Cardiac fibroblast (primary cell): ENCODE measurements at regions not wholly inside any gene's neighbourhood (a gene's known extent, or its start where the extent isn't known, plus 50 kb on each side); places are given as distances from the start of the nearest gene placed in this dataset.
"Not testable (repeated sequence)": the region's sequence is repeated elsewhere in the genome, so short reads cannot be mapped to it uniquely, and the experiment has no call there.

Experiments used
- DNase-seq, 2 donors: peaks; one replicate each; pipeline versions ENCODE4 v3.0.0 to v3.0.0-alpha.2; 2010; ENCODE audit warnings: low read depth in 2 of 2
- H3K4me3 ChIP-seq, 2 donors: replicated peaks in 1 of 2; 1 replicate in 1 of 2; 2 replicates in 1 of 2; pipeline ENCODE4 v1.5.1; 2011; ENCODE audit warnings: low read depth in 2 of 2, low read length in 2 of 2, mild to moderate bottlenecking in 2 of 2, moderate library complexity in 1 of 2
- TF ChIP-seq, protein P1 (sequence below): IDR thresholded peaks from one replicate; pipeline ENCODE4 v1.5.1; 2011; ENCODE audit warnings: low read depth, mild to moderate bottlenecking, low read length, inconsistent platforms

- TF ChIP-seq, protein P1, sequence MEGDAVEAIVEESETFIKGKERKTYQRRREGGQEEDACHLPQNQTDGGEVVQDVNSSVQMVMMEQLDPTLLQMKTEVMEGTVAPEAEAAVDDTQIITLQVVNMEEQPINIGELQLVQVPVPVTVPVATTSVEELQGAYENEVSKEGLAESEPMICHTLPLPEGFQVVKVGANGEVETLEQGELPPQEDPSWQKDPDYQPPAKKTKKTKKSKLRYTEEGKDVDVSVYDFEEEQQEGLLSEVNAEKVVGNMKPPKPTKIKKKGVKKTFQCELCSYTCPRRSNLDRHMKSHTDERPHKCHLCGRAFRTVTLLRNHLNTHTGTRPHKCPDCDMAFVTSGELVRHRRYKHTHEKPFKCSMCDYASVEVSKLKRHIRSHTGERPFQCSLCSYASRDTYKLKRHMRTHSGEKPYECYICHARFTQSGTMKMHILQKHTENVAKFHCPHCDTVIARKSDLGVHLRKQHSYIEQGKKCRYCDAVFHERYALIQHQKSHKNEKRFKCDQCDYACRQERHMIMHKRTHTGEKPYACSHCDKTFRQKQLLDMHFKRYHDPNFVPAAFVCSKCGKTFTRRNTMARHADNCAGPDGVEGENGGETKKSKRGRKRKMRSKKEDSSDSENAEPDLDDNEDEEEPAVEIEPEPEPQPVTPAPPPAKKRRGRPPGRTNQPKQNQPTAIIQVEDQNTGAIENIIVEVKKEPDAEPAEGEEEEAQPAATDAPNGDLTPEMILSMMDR = no peak
- no peak overlapping the region for H3K4me3 ChIP-seq
- no peak for DNase-seq
Measured at GRCh38 chr6:62980093-62980492, 231.2 kb upstream of the FKBP1C start.

GRCh38 chr6:62980724-62981123 is 230.5 kb upstream of the FKBP1C start:
- DNase-seq = no peak
- TF ChIP-seq, protein P1 = no peak
- H3K4me3 ChIP-seq = no peak overlapping the region

DNA sequence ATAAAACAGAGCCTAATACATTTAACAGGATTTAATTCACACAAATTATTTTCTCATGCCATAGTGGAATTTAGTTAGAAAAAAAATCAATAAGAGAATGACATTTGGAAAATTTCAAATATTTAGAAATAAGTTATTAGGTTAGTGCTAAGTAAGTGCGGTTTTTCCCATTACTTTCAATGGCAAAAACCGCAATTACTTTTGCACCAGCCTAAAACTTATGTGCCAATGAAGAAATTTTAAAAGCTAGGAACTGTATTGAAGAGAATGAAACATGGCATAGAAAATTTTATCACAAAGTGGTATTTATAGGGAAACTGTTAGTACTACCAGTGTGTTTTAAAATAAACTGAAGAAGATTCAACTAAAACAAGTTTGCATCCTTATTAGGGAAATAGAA is 228.3 kb upstream of the FKBP1C start:
- no peak overlapping the region for H3K4me3 ChIP-seq
- DNase-seq = no peak
- TF ChIP-seq, protein P1 = no peak

DNA sequence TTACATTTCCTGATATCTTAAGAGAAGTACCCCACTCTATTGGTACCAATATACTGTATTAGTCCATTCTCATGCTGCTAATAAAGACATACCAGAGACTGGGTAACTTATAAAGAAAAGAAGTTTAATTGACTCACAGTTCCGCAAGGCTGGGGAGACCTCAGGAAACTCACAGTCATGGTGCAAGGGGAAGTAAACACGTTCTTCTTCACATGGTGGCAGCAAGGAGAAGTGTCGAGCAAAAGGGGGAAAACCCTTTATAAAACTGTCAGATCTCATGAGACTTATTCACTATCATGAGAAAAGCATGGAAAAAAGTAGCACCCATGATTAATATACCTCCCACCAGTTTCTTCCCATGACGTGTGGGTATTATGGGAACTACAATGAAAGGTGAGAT is 219.6 kb upstream of the FKBP1C start:
- not testable (repeated sequence) for H3K4me3 ChIP-seq, DNase-seq

DNA sequence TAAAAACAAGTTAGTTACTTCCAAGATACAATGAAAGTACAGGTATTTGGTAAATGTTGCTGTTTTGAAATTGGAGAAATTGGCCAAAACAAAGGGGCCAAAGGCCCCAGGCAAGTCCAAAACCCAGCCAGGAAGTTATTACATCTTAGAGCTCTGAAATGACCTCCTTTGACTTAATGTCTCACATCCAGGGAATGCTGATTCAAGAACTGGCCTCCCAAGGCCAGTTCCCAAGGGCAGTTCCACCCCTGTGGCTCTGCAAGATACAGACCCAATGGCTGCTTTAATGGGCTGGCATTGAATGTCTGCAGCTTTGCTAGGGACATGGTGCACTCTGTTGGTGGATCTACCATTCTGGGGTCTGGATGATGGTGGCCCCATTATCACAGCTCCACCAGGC is 217.3 kb upstream of the FKBP1C start:
- TF ChIP-seq, protein P1 = no peak
- H3K4me3 ChIP-seq = no peak overlapping the region
- DNase-seq = no peak

- TF ChIP-seq, protein P1 = no peak
- DNase-seq = no peak
- H3K4me3 ChIP-seq = no peak overlapping the region
Measured at GRCh38 chr6:62998022-62998421, 213.2 kb upstream of the FKBP1C start.

GRCh38 chr6:62999242-62999641 is 212.0 kb upstream of the FKBP1C start:
- not testable (repeated sequence) for H3K4me3 ChIP-seq, DNase-seq

- TF ChIP-seq, protein P1 = no peak
- H3K4me3 ChIP-seq = no peak overlapping the region
- no peak for DNase-seq
Measured at GRCh38 chr6:62999796-63000195, 211.5 kb upstream of the FKBP1C start.

- H3K4me3 ChIP-seq, DNase-seq: not testable (repeated sequence)
Measured at GRCh38 chr6:63006018-63006417, 205.3 kb upstream of the FKBP1C start.

DNA sequence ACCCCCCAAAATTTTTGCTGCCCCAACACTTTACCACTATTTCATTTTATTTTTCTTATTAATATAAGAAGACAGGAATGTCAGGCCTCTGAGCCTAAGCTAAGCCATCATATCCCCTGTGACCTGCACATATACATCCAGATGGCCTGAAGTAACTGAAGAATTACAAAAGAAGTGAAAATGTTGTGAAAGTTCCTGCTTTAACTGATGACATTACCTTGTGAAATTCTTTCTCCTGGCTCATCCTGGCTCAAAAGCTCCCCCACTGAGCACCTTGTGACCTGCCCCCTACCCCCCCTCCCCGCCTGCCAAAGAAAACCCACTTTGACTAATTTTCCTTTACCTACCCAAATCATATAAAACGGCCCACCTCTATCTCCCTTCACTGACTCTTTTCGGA is 200.3 kb upstream of the FKBP1C start:
- H3K4me3 ChIP-seq, DNase-seq: not testable (repeated sequence)
